ENCODE measurements at regions not wholly inside any gene's neighbourhood (a gene's known extent, or its start where the extent isn't known, plus 50 kb on each side); places are given as distances from the start of the nearest gene placed in this dataset.
"Not testable (repeated sequence)": the region's sequence is repeated elsewhere in the genome, so short reads cannot be mapped to it uniquely, and the experiment has no call there.

- DNase-seq (ENCODE audit: low read depth, low spot score), result no peak
Observed at GRCh38 chr9:82894548-82894947, 168.4 kb downstream of the RASEF start.

- no peak for DNase-seq (ENCODE audit: low read depth, low spot score)
Observed at GRCh38 chr9:82894961-82895821, 167.8 kb downstream of the RASEF start.

GRCh38 chr9:82895822-82896110 lies 167.2 kb downstream of the RASEF start:
- DNase-seq (ENCODE audit: low read depth, low spot score), result no peak

GRCh38 chr9:82903503-82903902 lies 159.4 kb downstream of the RASEF start:
- no peak for DNase-seq (ENCODE audit: low read depth, low spot score)

- DNase-seq (ENCODE audit: low read depth, low spot score), result no peak
Observed at GRCh38 chr9:82911996-82912395, 150.9 kb downstream of the RASEF start.

GRCh38 chr9:82912645-82913044 lies 150.3 kb downstream of the RASEF start:
- DNase-seq (ENCODE audit: low read depth, low spot score), result no peak

- not testable (repeated sequence) for DNase-seq (ENCODE audit: low read depth, low spot score)
Observed at GRCh38 chr9:82916238-82916637, 146.7 kb downstream of the RASEF start.

GRCh38 chr9:82920154-82920553 lies 142.8 kb downstream of the RASEF start:
- no peak for DNase-seq (ENCODE audit: low read depth, low spot score)

- DNase-seq (ENCODE audit: low read depth, low spot score), result no peak
Observed at GRCh38 chr9:82922686-82923085, 140.3 kb downstream of the RASEF start.

- no peak for DNase-seq (ENCODE audit: low read depth, low spot score)
Observed at GRCh38 chr9:82923092-82923911, 139.6 kb downstream of the RASEF start.

- DNase-seq (ENCODE audit: low read depth, low spot score), result no peak
Observed at GRCh38 chr9:82923912-82924605, 138.9 kb downstream of the RASEF start.
